Spleen (tissue), 7 donors: ENCODE measurements at regions not wholly inside any gene's neighbourhood (a gene's known extent, or its start where the extent isn't known, plus 50 kb on each side); places are given as distances from the start of the nearest gene placed in this dataset.

Experiments
- CTCF ChIP-seq, 11 experiments: fragments of 200-600 bp in 7 of 11; fragments of 450-650 bp in 4 of 11; sonication (generic) in 4 of 11; IDR thresholded peaks in 8 of 11; conservative IDR thresholded peaks in 3 of 11; 1 replicate in 7 of 11; 2 replicates in 4 of 11; pipeline versions ENCODE4 v1.4.0 to v1.8.0; 2016 to 2021; ENCODE audit warnings: antibody characterized with exemption in 11 of 11, inconsistent platforms in 4 of 11, mild to moderate bottlenecking in 1 of 11
- POLR2A ChIP-seq, 3 donors: fragments of 450-650 bp; IDR thresholded peaks; one replicate each; pipeline ENCODE4 v1.5.1; 2017; ENCODE audit warnings: antibody characterized with exemption in 3 of 3, mild to moderate bottlenecking in 1 of 3
- donor health status: DM: no; HTN: no; CAD: no; lungs with moderate emphysema.
- donor health status: DM: no; HTN: no; CAD: no.
- donor health status: DM: no; HTN: no; CAD: no.

DNA sequence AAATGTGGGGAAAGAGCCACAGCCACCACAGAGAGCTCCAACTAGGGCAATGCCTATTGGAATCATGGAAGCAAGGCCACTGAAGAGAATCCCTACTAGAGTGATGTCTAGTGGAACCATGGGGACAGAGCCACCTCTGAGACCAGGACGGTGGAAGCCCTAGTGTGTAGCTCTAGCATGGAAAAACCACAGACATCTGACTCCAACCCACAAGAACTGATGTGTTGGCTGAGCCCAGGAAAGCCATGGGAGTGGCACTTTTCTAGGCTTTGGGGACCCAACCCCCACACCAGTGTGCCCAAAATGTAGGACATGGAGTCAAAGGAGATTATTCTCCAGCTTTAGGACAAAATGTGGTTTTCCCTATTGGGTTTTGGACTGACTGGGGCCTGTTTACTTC lies 721.9 kb downstream of the BRINP1 start:
- TF ChIP-seq CTCF (IDR thresholded peaks at IDR 0.05 in 8 of 11, conservative IDR thresholded peaks at IDR 0.05 in 3 of 11) (no peak), POLR2A (IDR thresholded peaks at IDR 0.05) (no peak)
